Loucy (cell line): ENCODE measurements at regions not wholly inside any gene's neighbourhood (a gene's known extent, or its start where the extent isn't known, plus 50 kb on each side); places are given as distances from the start of the nearest gene placed in this dataset.

Source experiments
- H2AFZ ChIP-seq: fragments of 200-600 bp; sonication (generic); 2 replicates; pipeline ENCODE4 v1.6.0; 2016; ENCODE audit warnings: antibody characterized with exemption, mild to moderate bottlenecking, low read length, moderate library complexity
- H3F3A ChIP-seq: fragments of 200-600 bp; 2 replicates; pipeline ENCODE4 v1.6.0; 2016; ENCODE audit warnings: antibody characterized with exemption, low read depth, mild to moderate bottlenecking
- H3K27me3 ChIP-seq: fragments of 200-600 bp; sonication (generic); 2 replicates; pipeline ENCODE4 v1.6.1; 2014; ENCODE audit warnings: low read length, mild to moderate bottlenecking; ENCODE audit not compliant: insufficient read depth, poor library complexity, severe bottlenecking
- H3K36me3 ChIP-seq: fragments of 200-600 bp; sonication (generic); 2 replicates; pipeline ENCODE4 v1.6.1; 2016; ENCODE audit warnings: low read length; ENCODE audit not compliant: insufficient read depth
- H3K4me1 ChIP-seq: fragments of 200-600 bp; sonication (generic); 2 replicates; pipeline ENCODE4 v1.5.1; 2014; ENCODE audit warnings: low read length, mild to moderate bottlenecking; ENCODE audit not compliant: insufficient read depth, poor library complexity, severe bottlenecking
- H3K4me2 ChIP-seq: fragments of 200-600 bp; sonication (generic); 2 replicates; pipeline ENCODE4 v1.6.0; 2014; ENCODE audit warnings: antibody characterized with exemption, low read length, low read depth, mild to moderate bottlenecking; ENCODE audit not compliant: poor library complexity, severe bottlenecking
- H3K4me3 ChIP-seq: fragments of 200-600 bp; sonication (generic); 2 replicates; pipeline ENCODE4 v1.5.1; 2014; ENCODE audit warnings: low read length, mild to moderate bottlenecking, mixed read lengths; ENCODE audit not compliant: poor library complexity, severe bottlenecking
- H3K79me2 ChIP-seq: fragments of 200-600 bp; sonication (generic); 2 replicates; pipeline ENCODE4 v1.6.1; 2014; ENCODE audit warnings: low read length; ENCODE audit not compliant: insufficient read depth
- H3K9ac ChIP-seq: fragments of 200-600 bp; sonication (generic); 2 replicates; pipeline ENCODE4 v1.6.0; 2014; ENCODE audit warnings: mild to moderate bottlenecking, low read depth, low read length, moderate library complexity; ENCODE audit not compliant: poor library complexity, severe bottlenecking
- H3K9me2 ChIP-seq: fragments of 200-600 bp; sonication (generic); replicated peaks from 2 replicates; pipeline ENCODE4 v1.6.1; 2016; ENCODE audit warnings: low read depth, low read length, mixed read lengths
- H3K9me3 ChIP-seq: fragments of 200-600 bp; sonication (generic); 2 replicates; pipeline ENCODE4 v1.6.1; 2014; ENCODE audit warnings: mild to moderate bottlenecking, antibody characterized with exemption, low read length, low read depth; ENCODE audit not compliant: insufficient read depth
- H4K20me1 ChIP-seq: fragments of 200-600 bp; sonication (generic); 2 replicates; pipeline ENCODE4 v1.6.0; 2014; ENCODE audit warnings: antibody characterized with exemption, low read length, mild to moderate bottlenecking; ENCODE audit not compliant: insufficient read depth, poor library complexity, severe bottlenecking
- EZH2phosphoT487 ChIP-seq: fragments of 200-600 bp; IDR thresholded peaks from 2 replicates; pipeline ENCODE4 v1.6.1; 2018; ENCODE audit warnings: antibody characterized with exemption, mild to moderate bottlenecking, moderate library complexity, borderline replicate concordance
- TF ChIP-seq, protein P1 (sequence below): fragments of 200-600 bp; sonication (generic); conservative IDR thresholded peaks from 2 replicates; pipeline ENCODE4 v1.5.1; 2014; ENCODE audit warnings: mild to moderate bottlenecking, antibody characterized with exemption, low read length

DNA sequence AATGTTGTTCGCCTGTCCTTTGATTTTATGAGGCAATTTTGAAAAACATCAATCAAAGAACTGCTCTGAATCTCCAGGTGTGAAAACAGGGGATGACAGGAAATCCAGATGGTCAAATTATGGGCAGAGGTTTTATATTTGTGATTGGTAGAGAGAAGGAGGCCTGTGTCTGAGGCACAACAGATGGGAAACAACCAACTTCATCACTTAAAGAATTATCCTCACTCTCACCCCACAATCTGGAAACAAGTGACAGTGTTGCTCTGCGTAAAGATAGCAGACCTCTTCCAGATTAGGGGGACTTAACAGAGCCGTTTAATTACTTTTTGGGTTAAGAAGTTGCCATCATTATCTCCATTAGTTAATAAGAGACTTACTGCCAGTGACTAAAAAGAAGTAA lies 64.1 kb upstream of the EGLN3 start:
- Histone ChIP-seq H3K4me1 (no peaks in the 10 kb centered on the region), H3K27me3 (no peaks in the 10 kb centered on the region), H2AFZ (no peak overlapping the region), H3K79me2 (no peaks in the 10 kb centered on the region), H3K4me3 (no peak overlapping the region), H4K20me1 (no peaks in the 10 kb centered on the region), H3K9me2 (no peaks in the 10 kb centered on the region), H3K4me2 (no peak overlapping the region), H3K36me3 (no peaks in the 10 kb centered on the region), H3K9me3 (no peaks in the 10 kb centered on the region), H3F3A (no peaks in the 10 kb centered on the region), H3K9ac (no peak overlapping the region)
- TF ChIP-seq, protein P1, sequence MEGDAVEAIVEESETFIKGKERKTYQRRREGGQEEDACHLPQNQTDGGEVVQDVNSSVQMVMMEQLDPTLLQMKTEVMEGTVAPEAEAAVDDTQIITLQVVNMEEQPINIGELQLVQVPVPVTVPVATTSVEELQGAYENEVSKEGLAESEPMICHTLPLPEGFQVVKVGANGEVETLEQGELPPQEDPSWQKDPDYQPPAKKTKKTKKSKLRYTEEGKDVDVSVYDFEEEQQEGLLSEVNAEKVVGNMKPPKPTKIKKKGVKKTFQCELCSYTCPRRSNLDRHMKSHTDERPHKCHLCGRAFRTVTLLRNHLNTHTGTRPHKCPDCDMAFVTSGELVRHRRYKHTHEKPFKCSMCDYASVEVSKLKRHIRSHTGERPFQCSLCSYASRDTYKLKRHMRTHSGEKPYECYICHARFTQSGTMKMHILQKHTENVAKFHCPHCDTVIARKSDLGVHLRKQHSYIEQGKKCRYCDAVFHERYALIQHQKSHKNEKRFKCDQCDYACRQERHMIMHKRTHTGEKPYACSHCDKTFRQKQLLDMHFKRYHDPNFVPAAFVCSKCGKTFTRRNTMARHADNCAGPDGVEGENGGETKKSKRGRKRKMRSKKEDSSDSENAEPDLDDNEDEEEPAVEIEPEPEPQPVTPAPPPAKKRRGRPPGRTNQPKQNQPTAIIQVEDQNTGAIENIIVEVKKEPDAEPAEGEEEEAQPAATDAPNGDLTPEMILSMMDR = no peak
- TF ChIP-seq EZH2phosphoT487 = no peak

DNA sequence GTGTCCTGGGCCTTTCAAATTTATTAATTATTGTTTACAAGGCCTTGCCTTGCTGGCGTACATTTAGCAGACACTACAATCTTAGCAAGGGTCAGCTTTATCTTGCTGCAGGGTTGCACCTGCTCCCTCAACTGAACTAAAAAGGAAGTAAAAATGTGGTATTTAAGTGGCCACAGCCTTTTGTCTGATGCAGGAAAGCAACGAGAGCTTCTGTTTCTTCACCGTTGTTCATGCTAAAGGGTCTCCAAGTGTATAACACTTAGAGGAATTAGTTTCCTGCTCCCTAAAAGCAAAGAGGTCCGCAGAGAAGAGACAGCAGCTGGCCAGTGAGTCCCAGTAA lies 62.8 kb upstream of the EGLN3 start:
- Histone ChIP-seq H4K20me1 (no peaks in the 10 kb centered on the region), H3K9me2 (no peaks in the 10 kb centered on the region), H3K27me3 (no peaks in the 10 kb centered on the region), H2AFZ (no peak overlapping the region), H3F3A (no peaks in the 10 kb centered on the region), H3K9ac (no peak overlapping the region), H3K9me3 (no peaks in the 10 kb centered on the region), H3K4me2 (no peak overlapping the region), H3K36me3 (no peaks in the 10 kb centered on the region), H3K79me2 (no peaks in the 10 kb centered on the region), H3K4me3 (no peak overlapping the region), H3K4me1 (no peaks in the 10 kb centered on the region)
- no peak for TF ChIP-seq EZH2phosphoT487
- TF ChIP-seq, protein P1 = no peak

DNA sequence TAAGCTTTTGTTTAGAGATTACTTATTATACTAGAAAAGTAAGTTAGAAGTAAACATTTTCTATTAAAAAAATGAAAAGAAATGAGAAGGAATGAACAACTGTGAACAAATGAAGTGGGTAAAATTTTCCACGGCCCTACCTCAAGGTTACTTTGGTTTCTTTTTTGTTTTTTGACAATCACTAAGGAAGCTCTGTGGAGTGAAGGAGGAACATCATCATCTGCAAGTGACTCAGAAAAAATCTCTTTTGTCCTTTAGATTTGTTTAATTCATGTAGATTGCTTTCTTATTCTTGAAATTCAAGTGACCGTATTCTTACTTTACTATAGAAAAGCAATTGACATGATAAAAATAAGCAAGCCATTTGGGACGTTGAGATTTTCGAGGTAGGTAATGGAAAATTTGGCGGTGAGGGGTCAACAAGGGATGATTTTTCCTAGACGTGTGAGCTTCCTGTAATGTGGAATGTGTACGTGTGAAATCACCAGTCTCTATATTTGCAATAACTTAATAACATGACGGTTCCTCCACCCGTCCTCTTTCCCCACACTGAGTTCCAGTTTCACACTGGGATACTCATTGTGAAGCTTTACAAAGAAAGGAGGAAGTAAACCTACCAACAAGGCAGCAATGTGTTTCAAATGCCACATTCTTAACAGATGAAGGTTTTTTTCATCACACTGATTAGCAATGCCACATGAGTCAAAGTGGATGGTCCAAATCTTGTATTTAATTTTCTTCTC lies 62.3 kb upstream of the EGLN3 start:
- Histone ChIP-seq H3K4me2 (no peak overlapping the region), H3K4me3 (no peak overlapping the region), H3K9ac (no peak overlapping the region), H3F3A (no peaks in the 10 kb centered on the region), H3K27me3 (no peaks in the 10 kb centered on the region), H3K36me3 (no peaks in the 10 kb centered on the region), H3K9me2 (no peaks in the 10 kb centered on the region), H3K79me2 (no peaks in the 10 kb centered on the region), H3K4me1 (no peaks in the 10 kb centered on the region), H4K20me1 (no peaks in the 10 kb centered on the region), H3K9me3 (no peaks in the 10 kb centered on the region), H2AFZ (no peak overlapping the region)
- TF ChIP-seq, protein P1 = no peak
- no peak for TF ChIP-seq EZH2phosphoT487
